ENCODE measurements at regions not wholly inside any gene's neighbourhood (a gene's known extent, or its start where the extent isn't known, plus 50 kb on each side); places are given as distances from the start of the nearest gene placed in this dataset.
A peak's percentile ranks its signal among the peaks of the same experiment; 100 is the strongest.

DNA sequence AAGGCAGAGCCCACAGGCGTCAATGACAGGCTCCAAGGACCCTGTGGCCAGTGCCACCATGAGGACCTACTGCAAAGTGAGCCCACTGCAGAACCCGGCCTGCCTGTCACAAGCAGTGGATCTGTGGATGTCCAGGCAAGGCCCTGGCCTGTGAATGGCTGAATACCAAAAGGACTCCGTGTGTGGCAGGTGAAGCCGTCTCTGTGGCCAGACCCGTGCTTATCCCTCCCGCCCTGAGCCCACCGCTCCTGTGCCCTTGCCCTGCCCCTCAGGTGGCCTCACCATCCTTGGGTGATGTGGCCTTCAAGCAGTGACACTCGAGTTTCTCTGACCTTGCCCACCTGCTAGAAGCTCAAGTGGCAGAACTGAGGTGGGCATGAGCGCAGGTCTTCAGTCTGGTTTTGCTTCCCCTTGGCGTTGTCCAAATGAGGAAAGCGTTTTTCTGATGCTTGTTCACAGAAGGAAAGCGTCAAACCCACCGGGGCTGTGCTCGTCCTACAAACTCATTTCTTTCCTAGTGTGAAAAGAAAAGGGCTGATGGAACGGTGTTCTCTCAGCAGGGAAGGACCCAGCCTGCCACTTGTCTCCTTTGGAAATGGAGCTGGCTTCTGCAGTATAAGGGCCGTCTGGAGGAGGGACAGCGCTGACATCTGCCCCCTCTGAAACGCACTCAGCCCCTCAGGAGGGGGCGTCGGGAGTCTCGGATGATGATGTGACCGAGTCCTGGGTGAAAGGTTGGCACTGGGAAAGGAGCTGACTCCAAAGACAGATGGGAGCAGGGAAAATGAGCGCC is 377.7 kb upstream of the IRX4 start:
- DNase-seq: no peak

DNA sequence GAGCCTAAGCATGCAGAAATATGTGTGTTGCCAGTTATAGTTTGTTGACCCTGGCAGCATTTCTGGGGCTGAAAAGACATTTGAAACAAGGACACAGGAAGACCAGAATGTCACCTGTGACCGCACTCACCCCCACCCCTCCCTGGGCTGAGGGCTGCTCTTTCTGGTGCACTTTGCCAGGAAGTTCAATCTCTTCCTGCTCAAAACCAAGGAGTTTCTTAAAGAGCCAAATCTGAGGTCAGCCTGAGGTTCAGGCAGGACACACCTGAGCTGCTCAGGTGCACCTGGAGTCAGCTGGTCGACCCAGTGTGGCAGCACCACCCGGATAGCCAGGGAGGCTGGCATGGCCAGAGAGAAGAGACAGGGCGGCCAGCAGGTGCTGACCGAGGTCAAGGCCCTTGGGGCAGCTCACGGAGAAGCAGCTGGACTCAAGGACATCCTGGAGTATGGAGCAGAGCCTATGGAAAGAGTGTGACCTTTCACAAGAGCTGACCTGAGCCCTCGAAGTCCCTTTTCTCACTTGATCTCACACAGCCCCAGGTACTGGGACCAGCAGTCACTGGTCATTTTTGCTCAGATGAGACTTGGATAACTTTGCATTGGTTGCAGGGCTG is 376.9 kb upstream of the IRX4 start:
- DNase-seq: no peak

DNA sequence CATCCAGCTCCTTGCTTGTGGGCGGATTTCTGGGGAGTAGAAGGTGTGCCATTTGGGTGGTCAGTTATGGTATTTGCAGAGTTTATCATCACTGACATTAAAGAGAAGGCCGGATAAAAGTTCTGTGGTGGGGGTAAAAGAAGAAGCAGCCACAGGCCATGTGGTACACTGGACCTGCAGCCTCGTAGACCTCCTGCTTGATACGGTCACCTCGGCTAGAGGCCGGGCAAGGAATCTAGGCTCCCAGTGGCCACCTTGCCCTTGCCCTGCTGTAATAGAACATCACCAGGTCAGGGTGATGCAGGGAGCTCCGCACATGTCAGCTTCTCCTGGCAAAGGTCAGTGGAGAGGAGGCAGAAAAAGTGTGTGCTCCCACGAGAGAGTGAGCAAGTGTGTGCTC is 376.1 kb upstream of the IRX4 start:
- DNase-seq: no peak

DNA sequence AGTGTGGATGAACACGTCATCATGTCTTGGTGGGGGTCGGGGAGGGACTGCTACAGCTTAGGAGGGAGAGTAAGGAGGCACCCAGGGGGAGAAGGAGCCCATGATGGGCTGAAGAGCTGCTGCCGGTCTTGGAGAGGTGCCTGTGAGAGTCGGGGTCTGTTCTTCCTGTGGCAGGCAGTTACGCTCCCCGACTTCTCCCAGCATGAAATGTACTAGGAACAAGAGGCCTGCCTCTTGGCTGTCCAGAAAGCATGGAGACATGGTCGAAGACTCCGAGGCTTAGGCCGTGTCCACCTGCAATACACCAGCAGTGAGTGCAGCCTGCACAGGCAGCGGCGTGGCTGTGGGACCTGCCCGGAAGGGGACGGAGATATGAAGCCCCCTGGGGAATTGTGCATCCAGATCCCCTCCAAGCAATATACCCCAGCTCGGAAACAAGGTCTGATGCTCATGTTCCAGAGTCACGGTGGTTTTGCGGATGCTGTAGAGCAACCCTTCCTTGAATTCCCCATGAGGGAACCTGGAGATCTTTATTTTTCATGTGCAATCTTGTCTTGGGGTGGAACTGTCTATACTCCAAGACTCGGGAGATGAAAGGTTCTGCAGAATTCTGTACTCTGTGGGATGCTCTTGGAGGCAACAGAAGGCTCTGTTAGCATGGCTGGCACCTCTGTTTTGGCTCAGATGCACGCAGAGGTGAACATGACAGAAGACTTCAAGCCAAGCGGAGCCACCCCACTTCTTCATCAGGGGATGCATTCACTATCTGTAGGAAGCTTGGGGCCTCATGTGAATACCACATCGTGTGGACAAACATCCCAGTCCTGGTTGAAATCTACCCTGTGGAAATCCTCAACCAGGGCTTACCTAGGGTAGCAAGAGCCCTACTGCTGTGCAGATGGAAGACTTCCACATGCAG is 374.9 kb upstream of the IRX4 start:
- no peak for DNase-seq

DNA sequence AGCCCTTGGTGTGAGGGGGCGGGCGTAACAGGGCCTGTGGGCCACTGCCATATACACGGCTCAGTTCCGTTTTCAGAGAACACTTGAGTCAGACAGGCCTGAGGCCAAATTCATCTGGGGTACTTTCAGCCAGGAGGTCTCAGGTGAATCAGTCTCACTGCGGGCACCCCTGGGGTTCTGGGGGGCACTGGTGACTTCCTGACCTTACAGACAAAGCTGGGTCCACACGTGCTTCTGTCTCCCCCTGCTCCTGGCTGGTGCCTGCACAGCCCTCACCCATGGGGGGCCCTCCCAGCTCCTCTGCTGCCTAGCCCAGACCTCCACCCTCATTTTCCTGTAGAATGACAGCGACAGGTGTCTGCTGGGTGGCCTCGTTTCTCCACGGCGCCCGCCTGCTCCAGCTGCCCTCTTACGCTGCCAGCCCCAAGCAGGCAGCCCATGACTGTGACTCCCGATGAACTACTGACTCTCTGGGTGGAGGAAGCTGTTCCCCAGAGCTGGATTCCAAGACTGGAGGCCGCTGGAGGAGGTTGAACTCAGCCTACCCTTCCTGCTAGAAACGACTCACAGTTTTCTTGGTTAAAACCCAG is 374.1 kb upstream of the IRX4 start:
- no peak for DNase-seq

DNA sequence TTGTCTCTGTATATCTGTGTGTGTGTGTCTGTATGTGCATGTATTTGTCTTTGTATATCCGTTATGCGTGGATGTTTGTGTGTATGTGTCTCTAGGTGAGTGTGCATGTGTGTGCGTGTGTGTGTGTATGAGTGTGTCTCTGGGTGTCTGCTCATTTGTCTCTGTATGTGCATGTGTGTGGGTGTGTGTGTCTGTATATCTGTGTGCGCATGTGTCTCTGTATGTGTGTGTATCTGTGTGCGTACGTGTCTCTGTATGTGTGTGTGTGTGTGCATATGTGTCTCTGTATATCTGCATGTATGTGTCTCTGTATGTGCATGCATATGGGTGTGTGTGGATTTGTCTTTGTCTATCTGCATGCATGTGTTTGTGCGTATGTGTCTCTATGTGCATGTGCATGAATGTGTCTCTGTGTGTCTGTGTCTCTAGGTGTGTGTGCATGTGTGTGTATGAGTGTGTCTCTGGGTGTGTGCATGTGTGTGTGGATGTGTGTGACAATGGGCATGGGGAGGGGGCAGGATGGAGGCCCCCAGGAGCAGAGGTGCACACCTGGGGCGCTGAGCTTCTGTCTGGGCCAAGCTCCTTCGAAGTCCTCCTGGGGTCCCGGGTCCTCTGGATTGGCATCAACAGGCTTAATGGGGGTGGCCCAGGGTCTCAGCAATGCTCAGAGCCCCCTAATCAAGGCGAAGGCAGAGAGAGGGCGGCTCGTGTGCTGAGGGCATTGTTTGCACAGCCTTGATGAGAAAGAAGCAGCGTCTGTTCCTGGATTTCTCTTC is 373.4 kb upstream of the IRX4 start:
- DNase-seq: no peak

DNA sequence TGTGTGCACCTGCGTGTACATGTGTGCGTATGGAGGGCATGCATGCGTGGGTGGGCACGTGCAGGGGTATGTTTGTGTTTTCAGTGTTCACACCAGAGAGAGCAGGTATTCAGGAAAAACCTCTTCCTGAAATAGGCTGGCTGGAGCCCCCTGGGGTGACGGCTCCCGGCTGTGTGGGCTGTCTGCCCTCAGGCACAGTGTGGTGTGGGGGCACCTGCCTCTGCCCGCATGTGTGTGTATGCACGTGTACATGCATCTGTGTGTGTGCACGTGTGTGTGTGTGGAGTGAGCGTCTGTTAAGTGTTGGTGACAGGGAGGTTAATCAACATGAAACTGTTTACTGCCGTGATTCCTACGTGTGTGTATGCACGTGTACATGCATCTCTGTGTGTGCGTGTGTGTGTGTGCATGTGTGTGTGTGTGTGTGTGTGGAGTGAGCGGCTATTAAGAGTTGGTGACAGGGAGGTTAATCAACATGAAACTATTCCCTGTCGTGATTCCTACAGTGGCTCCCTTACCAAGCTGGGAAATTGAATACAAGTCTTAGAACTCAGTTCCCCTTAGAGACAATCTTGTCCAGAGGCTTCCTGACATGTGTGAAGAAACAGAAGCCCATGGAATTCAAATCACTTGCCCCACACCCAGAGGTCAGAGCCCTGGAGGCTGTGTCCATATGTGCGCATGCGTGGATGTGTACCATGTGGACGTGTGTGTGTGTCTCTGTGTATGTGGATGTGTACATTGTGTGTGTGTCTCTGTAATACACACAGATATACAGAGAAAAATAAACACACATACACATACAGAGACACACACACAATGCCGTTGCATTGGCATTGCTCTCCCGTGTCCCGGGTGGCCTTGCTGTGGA is 372.4 kb upstream of the IRX4 start:
- no peak for DNase-seq

DNA sequence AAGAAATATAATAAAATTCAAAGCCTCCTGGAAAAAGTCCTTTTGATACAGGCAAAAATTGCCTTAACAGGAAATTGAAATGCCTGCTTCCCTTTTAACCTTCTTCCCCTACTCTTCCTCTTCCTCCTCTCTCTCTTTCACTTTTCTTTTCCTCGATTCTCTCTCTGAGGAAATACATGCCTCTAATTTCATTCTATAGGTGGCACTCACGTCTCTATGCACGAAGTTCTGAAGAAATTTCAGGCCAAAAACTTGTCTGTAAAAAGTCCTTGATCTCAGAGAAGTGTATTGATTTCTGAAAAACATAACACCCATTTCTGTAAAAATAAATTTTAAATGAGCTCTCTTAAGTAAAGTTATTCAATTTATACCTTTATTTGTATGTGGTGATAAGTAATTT is 371.7 kb upstream of the IRX4 start:
- DNase-seq: no peak

DNA sequence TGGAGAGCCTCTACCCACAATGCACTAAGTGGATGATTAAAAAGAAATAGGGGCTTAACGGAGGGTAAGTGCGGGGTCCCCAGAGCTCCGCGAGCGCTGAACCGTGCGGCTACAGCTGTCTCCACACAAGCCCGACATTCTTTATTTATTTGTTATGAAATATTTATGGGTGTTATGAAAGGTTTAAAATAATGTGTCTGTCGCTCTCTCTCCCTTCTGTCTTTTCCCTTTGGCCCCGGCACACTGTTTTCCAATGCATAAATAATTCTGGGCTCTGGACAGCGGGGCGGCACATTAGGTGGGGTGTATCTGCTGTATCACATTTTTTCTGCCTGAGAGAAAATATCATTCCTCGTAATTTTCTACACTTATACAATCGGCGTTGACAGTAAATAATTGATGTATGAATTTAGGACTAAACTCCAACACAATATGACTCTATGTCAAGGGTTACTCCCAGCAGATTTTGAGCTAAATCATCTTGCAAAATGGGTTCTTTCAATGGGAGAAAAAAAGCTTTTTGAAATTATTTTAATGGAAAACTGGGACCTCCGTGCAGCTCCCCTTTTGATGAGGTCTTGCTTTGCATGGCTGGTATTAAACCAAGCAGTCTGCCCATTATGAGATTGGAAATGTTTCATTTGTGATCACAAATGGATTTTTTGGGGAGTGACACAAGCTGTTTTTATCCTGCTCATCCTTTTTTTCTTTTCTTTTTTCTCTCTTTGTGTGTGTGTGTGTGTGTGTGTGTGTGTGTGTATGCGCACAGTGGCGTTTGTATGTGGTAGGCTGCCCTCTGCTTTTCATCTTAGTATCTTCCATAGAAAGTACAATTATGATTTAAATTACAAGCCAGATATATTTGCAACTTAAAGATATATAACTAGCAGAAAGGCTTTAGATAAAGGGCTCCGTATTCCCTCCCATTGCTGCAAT is 370.6 kb upstream of the IRX4 start:
- peak; percentile 12 for DNase-seq

DNA sequence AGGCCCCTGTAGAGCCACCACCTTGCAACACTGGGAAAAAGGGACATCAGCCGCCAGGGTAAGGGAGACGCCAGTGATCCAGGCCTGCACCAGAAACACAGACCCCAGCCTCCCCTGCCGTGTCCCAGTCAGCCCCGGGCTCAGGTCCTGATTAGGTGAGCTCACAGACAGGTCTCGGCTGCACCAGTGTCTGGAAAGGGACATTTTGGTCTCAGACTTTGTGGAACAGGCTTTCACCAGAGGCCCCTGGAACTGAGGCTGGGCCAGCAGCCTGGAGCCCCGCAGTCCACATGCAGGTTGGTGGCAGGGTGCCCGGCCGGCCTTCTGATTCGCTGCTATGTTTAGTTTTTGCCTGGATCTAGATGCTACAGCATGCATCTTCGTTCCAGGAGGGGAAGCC is 369.0 kb upstream of the IRX4 start:
- no peak for DNase-seq

DNA sequence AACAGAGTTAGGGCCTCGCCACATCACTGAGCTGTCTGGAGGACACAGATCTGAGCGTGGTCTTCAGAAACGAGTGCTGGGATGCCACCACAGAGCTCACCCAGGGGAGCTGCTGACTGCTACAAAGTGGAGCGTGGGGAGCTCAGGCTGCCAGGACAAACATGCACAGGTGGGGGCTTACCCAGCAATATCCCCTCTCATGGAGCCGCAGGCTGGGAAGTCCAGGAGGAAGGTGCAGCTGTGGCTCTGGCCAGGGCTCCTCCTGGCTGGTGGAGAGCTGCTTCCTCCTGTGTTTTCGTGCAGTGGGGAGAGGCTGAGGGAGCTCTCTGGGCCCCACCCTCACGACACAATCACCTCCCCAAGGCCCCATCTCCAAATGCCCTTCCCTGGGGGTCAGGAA is 368.6 kb upstream of the IRX4 start:
- DNase-seq: no peak

DNA sequence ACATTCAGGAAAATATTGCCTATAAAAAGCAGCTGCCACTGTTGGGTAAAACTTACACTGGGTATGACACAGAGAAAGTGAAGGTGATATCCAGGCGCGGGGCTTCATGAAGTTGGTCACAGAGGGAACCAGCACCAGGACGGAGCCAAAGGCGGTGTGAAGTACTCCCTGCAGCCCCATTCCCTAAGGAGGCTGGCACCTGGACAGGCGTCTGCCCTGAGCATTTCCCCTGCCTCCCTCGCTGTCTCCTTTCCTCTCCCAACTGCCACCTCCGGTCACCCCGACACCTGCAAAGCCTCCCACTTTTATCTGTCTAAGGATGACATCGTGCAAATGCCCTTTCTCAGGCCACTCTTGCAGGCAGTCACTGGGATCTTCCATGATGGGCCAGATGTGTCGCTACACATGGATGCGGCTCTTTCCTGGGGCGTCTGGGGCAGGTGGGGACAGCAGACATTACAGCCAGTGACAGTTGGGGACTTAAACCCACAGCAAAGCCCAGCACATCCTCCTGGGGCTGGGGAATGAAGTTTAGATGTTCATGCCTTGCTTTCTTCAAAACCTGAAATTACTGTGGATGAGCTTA is 367.7 kb upstream of the IRX4 start:
- DNase-seq: no peak

DNA sequence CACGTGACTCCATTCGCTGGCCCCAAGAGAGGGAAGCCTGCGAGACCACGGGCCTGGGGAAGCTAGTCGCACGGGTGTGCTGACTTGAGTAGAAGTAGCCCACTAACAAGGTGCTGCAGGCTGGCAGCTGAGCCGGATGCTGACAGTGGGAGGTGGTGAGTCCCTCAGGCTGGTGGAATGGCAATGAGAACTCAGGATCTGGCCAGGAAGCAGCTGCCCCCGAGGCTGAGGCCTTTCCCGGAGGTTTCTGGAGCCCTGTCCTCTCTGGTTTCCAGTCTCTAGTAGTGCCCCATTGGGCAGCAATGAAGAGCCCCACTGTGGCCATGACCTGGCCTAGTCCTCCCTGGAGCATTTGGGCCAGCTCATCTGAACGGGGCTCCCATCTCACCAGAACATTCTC is 366.7 kb upstream of the IRX4 start:
- DNase-seq: no peak

DNA sequence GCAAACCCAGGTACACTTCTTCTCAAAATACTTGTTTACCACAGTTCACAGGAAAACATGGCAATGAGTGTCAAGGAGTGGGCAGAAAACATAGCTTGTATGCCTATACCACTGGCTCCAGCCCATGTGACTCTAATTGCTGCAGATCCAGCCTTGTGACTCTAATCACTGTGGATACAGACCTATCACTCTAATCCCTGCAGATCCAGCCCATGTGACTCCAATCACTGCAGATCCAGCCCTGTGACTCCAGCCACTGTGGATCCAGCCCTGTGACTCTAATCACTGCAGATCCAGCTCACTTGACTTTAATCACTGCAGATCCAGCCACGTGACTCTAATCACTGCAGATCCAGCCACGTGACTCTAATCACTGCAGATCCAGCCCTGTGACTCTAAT is 366.3 kb upstream of the IRX4 start:
- DNase-seq: no peak

DNA sequence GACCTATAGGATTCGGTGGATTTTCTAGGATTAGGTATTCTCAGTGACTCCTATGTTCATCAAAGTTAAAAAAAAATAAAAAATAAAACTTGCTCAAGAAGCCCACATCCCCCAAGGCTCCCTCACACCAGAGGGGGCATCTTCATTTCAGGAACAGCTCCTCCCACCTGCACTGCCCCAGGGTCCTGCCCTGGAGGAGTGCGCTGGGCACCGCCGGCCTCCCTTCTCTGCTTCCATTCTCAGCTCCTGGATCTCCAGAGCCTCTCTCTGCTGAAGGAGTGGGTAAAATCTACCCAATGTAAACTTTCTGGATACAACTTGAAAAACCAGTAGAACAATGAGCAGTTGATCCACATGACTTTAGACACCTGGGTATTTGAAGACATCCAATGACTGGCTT is 359.8 kb upstream of the IRX4 start:
- DNase-seq: no peak

DNA sequence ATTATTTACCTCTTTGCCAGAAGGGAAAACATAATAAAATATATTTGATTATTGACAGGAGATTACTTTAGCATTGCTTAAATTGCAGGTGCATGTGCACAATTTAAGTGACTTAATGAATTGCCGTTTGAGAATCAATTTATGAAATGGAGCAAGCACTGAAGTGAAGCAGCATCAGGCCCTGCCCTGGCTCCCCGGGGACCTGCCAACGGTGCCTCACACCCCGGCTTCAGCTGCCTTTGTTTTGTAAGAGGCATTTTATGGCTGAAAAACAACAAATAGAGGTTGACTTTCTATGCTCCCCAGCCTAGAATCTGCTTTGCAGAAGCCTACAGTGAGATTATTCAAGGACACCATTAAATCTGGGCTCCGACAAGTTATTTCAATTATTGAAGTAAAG is 359.1 kb upstream of the IRX4 start:
- no peak for DNase-seq

DNA sequence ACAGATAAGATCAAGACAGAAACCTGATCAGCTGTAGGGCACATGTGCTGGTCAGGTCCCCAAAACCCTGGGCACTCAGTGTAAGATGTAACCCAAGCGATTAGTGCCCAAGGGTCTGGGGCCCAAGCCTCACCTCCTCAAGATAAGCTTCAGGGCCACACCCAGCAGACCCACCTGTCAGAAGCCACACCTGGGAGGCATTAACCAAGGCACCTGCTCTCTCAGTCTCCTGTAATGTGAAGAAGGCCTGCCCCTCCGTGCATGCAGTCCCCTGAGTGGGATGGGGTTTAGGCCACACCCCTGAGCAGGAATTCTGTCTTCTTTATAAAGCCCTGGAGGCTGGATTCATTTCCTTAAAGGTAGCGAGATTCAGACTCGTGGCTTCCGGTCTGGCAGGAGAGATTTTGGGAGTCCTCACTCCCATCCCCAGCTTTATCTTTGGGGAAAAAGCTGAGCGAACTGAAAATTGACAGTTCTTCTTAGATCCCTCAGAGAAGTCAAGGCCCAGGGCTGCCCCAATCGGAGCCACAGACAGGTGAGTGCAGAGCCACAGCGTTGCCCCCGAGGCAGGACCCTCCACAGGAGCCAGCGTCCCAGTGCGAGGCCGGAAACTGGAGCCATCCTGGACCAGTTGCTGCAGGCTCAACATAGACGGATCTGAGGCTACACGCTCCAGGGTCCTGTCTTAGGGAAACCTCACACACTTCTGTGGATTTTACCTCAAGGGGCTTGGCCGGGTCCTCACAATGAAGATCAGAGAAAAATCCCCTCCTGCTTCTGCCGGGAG is 357.6 kb upstream of the IRX4 start:
- DNase-seq: no peak

DNA sequence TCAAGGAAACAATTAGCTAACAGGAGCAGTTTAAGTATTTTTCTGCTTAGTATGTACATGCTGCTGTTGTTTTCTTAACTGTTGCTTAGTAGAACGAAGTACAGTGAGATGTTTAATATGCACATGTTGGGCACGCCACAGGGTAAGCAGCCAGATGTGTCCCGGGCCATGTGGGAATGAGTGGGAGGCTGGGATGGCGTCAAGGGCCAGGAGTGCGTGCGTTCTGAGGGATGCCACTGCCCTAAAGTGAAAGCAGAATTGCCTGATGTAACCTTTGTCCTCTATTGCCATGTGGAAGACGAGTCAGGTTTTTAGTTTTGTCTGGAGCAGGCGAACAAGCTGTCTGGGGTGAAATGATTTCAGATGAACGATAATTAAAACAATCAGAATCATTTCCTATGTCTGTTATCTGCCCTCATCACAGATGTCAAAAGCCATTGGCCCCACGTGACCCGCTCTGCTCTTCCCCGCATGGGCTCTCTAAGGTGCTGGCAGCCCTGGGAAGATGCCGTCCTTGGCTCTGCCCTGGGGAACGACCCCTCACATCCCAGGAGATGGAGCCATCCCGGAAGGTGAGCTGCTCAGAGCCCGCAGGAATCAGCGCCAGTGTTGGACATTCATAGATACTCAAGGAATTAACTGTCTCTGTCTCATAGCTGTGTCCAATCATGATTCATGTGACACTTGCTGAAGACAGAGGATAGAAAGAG is 356.6 kb upstream of the IRX4 start:
- DNase-seq: no peak

Data from right kidney (tissue), 1 donor.